ENCODE measurements at regions not wholly inside any gene's neighbourhood (a gene's known extent, or its start where the extent isn't known, plus 50 kb on each side); places are given as distances from the start of the nearest gene placed in this dataset.

DNA sequence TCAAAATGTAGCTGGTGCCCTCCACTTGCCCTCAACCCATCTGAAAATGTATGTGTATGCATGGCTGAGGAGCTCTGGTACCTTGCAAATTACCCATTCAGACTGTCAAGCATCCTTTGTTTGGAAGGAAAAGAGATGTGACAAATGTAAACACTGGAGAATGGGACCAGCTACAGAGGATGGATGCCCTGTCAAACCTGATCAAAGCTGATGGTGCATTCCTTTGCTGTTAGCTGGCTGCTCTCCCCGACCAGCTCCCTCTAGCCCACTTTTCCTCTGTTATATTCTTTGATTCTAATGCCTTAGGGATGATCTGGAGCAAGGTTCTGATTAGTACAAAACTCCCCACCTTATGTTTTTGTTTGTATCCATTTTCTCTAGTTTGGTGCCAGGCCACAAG is 310.3 kb downstream of the C12orf75 start:
- Histone ChIP-seq H3K9me3 (ENCODE audit: control insufficient read depth, low read length) (peaks cover 27% of the 10 kb centered on the region), H3K36me3 (ENCODE audit: control insufficient read depth, insufficient read depth, low read length) (no peaks in the 10 kb centered on the region), H3K9ac (ENCODE audit: extremely low read depth, low read length, poor library complexity, severe bottlenecking) (no peak overlapping the region), H3K4me3 (ENCODE audit: low read length) (no peak overlapping the region), H3K27ac (ENCODE audit: low read depth, low read length) (no peak overlapping the region), H3K27me3 (ENCODE audit: control insufficient read depth, insufficient read depth, low read length, poor library complexity, severe bottlenecking) (no peaks in the 10 kb centered on the region), H3K4me1 (ENCODE audit: control insufficient read depth, insufficient read depth, low read length) (no peaks in the 10 kb centered on the region)
- H3K9me3 Mint-ChIP-seq = peaks cover 29% of the 10 kb centered on the region
- no peak overlapping the region for H3K4me3 Mint-ChIP-seq
- DNase-seq = no peak
- H3K27me3 Mint-ChIP-seq (ENCODE audit: insufficient read depth) = no peaks in the 10 kb centered on the region
- H3K36me3 Mint-ChIP-seq (ENCODE audit: low read depth) = peaks cover 4% of the 10 kb centered on the region
- no peak for TF ChIP-seq CTCF (conservative IDR thresholded peaks at IDR 0.05)
- WGBS, 2 experiments (ENCODE audit: insufficient coverage in 1 of 2, insufficient read length in 1 of 2) = no CpG with 5 or more reads among the region's 1 CpG
- no peak overlapping the region for H3K27ac Mint-ChIP-seq
- no peaks in the 10 kb centered on the region for H3K4me1 Mint-ChIP-seq

DNA sequence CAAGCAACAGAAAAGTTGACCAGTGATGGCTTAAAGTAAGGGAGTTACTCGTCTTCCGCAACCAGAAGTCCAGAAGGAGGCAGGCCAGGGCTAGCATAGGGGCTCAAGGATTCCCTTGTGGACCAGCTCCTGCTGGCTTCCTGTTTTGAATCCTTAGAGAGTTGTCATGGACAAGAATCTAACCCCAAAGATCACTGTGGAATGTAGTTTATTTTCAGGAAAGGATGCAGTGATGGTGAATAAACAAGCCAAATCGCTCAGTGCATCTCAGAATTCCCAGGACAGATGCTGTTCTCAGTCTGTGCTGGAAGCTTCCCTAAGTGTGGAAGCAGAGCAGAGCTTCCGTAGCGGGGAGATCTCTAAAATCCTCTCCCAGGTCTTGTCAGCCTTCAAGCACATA is 311.3 kb downstream of the C12orf75 start:
- no peak overlapping the region for H3K4me3 Mint-ChIP-seq

DNA sequence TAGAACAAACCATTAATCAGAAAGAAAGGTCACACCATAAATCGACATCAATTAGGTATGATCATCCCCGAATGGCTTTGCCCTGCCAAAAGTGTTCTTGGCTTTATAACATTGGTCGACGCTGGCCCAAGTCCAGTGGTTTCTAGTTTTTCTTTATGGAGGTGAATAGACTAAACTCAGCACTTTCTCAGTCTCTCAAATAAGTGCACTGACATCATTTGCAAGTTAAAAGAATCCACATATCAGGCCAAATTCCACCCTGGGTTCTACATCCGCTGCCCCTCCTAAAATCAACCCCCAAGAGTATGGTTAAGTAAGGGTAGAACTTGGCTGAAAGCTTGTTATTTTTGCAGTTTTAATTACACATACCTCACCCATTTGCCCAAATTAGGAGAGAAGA is 314.3 kb downstream of the C12orf75 start:
- H3K36me3 Mint-ChIP-seq (ENCODE audit: low read depth) = no peaks in the 10 kb centered on the region
- Histone ChIP-seq H3K27me3 (ENCODE audit: control insufficient read depth, insufficient read depth, low read length, poor library complexity, severe bottlenecking) (no peaks in the 10 kb centered on the region), H3K9me3 (ENCODE audit: control insufficient read depth, low read length) (peaks cover 6% of the 10 kb centered on the region), H3K4me1 (ENCODE audit: control insufficient read depth, insufficient read depth, low read length) (no peaks in the 10 kb centered on the region), H3K36me3 (ENCODE audit: control insufficient read depth, insufficient read depth, low read length) (no peaks in the 10 kb centered on the region), H3K9ac (ENCODE audit: extremely low read depth, low read length, poor library complexity, severe bottlenecking) (no peak overlapping the region), H3K4me3 (ENCODE audit: low read length) (no peak overlapping the region), H3K27ac (ENCODE audit: low read depth, low read length) (no peak overlapping the region)
- DNase-seq = no peak
- TF ChIP-seq CTCF (conservative IDR thresholded peaks at IDR 0.05) = no peak
- no peak overlapping the region for H3K27ac Mint-ChIP-seq
- no peaks in the 10 kb centered on the region for H3K27me3 Mint-ChIP-seq (ENCODE audit: insufficient read depth)
- H3K4me1 Mint-ChIP-seq = no peaks in the 10 kb centered on the region
- H3K4me3 Mint-ChIP-seq = no peak overlapping the region
- 94 to 100% methylated on average over 3 to 4 of the region's 5 CpGs for WGBS, 2 experiments (ENCODE audit: insufficient coverage in 1 of 2, insufficient read length in 1 of 2)
- H3K9me3 Mint-ChIP-seq = no peaks in the 10 kb centered on the region

More for the DNA sequence above, 311.3 kb downstream of the C12orf75 start:
- 90 to 91% methylated on average over 5 of the region's 5 CpGs for WGBS, 2 experiments (ENCODE audit: insufficient coverage in 1 of 2, insufficient read length in 1 of 2)
- no peak overlapping the region for H3K27ac Mint-ChIP-seq
- peaks cover 3% of the 10 kb centered on the region for H3K36me3 Mint-ChIP-seq (ENCODE audit: low read depth)
- TF ChIP-seq CTCF (conservative IDR thresholded peaks at IDR 0.05) = no peak
- peaks cover 22% of the 10 kb centered on the region for H3K9me3 ChIP-seq (ENCODE audit: control insufficient read depth, low read length)
- H3K27me3 Mint-ChIP-seq (ENCODE audit: insufficient read depth) = no peaks in the 10 kb centered on the region
- H3K9ac ChIP-seq (ENCODE audit: extremely low read depth, low read length, poor library complexity, severe bottlenecking) = no peak overlapping the region
- peaks cover 19% of the 10 kb centered on the region for H3K9me3 Mint-ChIP-seq
- H3K4me1 ChIP-seq (ENCODE audit: control insufficient read depth, insufficient read depth, low read length) = no peaks in the 10 kb centered on the region
- H3K27ac ChIP-seq (ENCODE audit: low read depth, low read length) = no peak overlapping the region
- no peaks in the 10 kb centered on the region for H3K4me1 Mint-ChIP-seq
- no peaks in the 10 kb centered on the region for H3K36me3 ChIP-seq (ENCODE audit: control insufficient read depth, insufficient read depth, low read length)
- H3K27me3 ChIP-seq (ENCODE audit: control insufficient read depth, insufficient read depth, low read length, poor library complexity, severe bottlenecking) = no peaks in the 10 kb centered on the region
- no peak overlapping the region for H3K4me3 ChIP-seq (ENCODE audit: low read length)
- DNase-seq = no peak

Data from endodermal cell (in vitro differentiated cells).